ENCODE measurements at regions not wholly inside any gene's neighbourhood (a gene's known extent, or its start where the extent isn't known, plus 50 kb on each side); places are given as distances from the start of the nearest gene placed in this dataset.

DNA sequence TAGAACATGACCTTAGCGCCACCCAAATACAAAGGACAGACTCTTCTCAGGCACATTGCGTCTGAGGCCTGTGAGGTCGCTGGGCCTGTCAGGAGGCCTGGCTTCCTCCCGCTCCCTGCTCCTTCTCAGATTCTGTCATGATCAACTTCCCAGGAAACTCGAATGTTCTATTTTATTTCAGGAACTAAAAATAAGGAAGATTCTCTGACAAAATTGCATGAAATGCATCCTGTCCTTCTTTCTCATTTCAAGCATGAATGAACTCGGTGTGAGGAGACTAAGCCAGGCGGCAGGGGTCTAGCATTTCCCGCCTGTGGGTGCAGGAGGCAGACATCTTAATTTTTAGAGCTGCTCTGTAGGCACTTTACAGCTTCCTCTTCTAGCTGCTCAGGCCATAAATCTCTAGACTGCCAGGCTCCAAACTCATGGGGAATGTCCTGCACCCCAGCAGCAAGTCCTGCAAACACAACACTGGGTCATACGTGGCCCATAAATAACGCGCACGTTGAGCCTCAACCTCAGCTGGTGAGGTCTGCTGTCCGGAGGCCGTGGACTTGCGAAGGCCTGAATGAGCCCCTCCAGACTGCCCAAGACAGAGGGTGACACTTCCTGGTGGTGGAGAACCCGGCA lies 109.7 kb upstream of the ZNF236 start:
- TF ChIP-seq, protein P1, sequence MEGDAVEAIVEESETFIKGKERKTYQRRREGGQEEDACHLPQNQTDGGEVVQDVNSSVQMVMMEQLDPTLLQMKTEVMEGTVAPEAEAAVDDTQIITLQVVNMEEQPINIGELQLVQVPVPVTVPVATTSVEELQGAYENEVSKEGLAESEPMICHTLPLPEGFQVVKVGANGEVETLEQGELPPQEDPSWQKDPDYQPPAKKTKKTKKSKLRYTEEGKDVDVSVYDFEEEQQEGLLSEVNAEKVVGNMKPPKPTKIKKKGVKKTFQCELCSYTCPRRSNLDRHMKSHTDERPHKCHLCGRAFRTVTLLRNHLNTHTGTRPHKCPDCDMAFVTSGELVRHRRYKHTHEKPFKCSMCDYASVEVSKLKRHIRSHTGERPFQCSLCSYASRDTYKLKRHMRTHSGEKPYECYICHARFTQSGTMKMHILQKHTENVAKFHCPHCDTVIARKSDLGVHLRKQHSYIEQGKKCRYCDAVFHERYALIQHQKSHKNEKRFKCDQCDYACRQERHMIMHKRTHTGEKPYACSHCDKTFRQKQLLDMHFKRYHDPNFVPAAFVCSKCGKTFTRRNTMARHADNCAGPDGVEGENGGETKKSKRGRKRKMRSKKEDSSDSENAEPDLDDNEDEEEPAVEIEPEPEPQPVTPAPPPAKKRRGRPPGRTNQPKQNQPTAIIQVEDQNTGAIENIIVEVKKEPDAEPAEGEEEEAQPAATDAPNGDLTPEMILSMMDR (conservative IDR thresholded peaks at IDR 0.05) = no peak
- H3K18ac ChIP-seq (ENCODE audit: insufficient read length, low read depth, low read length) = no peak overlapping the region
- no peaks in the 10 kb centered on the region for H3K23me2 ChIP-seq (ENCODE audit: insufficient read length, low read depth, low read length, poor library complexity, severe bottlenecking)
- H3K9me3 ChIP-seq (ENCODE audit: control insufficient read depth, low read depth, low read length) = no peaks in the 10 kb centered on the region
- no CpG with 5 or more reads among the region's 16 CpGs for WGBS (ENCODE audit: extremely low coverage, insufficient read length, low lambda C conversion rate)
- H4K91ac ChIP-seq (ENCODE audit: insufficient read length, low read depth, low read length) = no peak overlapping the region
- DNase-seq = no peak
- no peak overlapping the region for H2AK5ac ChIP-seq (ENCODE audit: insufficient read length, low read length)
- H3K27ac ChIP-seq (ENCODE audit: insufficient read length, low read depth, low read length) = no peak overlapping the region
- H3K9me3 Mint-ChIP-seq = no peaks in the 10 kb centered on the region
- no peak overlapping the region for H3K23ac ChIP-seq (ENCODE audit: insufficient read length, low read depth, low read length)
- no peaks in the 10 kb centered on the region for H4K20me1 ChIP-seq (ENCODE audit: control insufficient read depth, insufficient read depth, insufficient read length)
- H2BK15ac ChIP-seq (ENCODE audit: low read depth, low read length) = no peak overlapping the region
- no peaks in the 10 kb centered on the region for H3K27me3 ChIP-seq (ENCODE audit: insufficient read depth, low read length)
- no peaks in the 10 kb centered on the region; a peak in 2 of 7 replicates for H3K36me3 Mint-ChIP-seq (ENCODE audit: insufficient read depth in 1 of 3, low read depth in 3 of 3)
- H3K9ac ChIP-seq (ENCODE audit: extremely low read depth, insufficient read length, low read length) = no peak overlapping the region
- H3K79me2 ChIP-seq (ENCODE audit: insufficient read depth, low read length) = no peaks in the 10 kb centered on the region
- no peak overlapping the region for H2BK5ac ChIP-seq (ENCODE audit: insufficient read length, low read length)
- peaks cover 3% of the 10 kb centered on the region; the same call in 1 of the 2 replicates for H3K27me3 Mint-ChIP-seq (ENCODE audit: low read depth)
- H3T11ph ChIP-seq (ENCODE audit: low read length) = no peak overlapping the region
- no peak overlapping the region for H2BK12ac ChIP-seq (ENCODE audit: insufficient read length, low read depth, low read length)
- H3K4ac ChIP-seq (ENCODE audit: low read depth, low read length) = no peak overlapping the region
- no peak overlapping the region for H3K27ac Mint-ChIP-seq
- H3K79me1 ChIP-seq (ENCODE audit: insufficient read depth, low read depth, low read length, poor library complexity, severe bottlenecking) = no peaks in the 10 kb centered on the region
- H3K4me2 ChIP-seq (ENCODE audit: insufficient read depth, insufficient read length, low read length) = no peak overlapping the region
- H4K8ac ChIP-seq (replicated peaks; ENCODE audit: insufficient read length, low read depth, low read length) = no peak overlapping the region
- H4K5ac ChIP-seq (ENCODE audit: insufficient read length, low read depth, low read length) = no peak overlapping the region
- H3K4me1 Mint-ChIP-seq = peaks cover 0 to 4% of the 10 kb centered on the region in 2 experiments; a peak in 3 of 4 replicates
- no peak overlapping the region for H3K56ac ChIP-seq (ENCODE audit: insufficient read length, low read depth, low read length)
- H2AFZ ChIP-seq (ENCODE audit: low read length) = no peak overlapping the region
- H3K4me1 ChIP-seq (ENCODE audit: insufficient read depth, low read length) = no peaks in the 10 kb centered on the region
- no peak overlapping the region for H2BK120ac ChIP-seq (ENCODE audit: low read depth, low read length, poor library complexity, severe bottlenecking)
- H3K14ac ChIP-seq (ENCODE audit: insufficient read depth, low read length) = no peak overlapping the region
- H3K4me3 Mint-ChIP-seq = no peak overlapping the region
- no peak overlapping the region for H2BK20ac ChIP-seq (ENCODE audit: low read depth, low read length, poor library complexity, severe bottlenecking)
